Ascending aorta (tissue), 2 donors: ENCODE measurements at regions not wholly inside any gene's neighbourhood (a gene's known extent, or its start where the extent isn't known, plus 50 kb on each side); places are given as distances from the start of the nearest gene placed in this dataset.

Source experiments
- DNase-seq, 2 donors: peaks; one replicate each; pipeline ENCODE4 v3.0.0-alpha.2; 2019; ENCODE audit warnings: low spot score in 2 of 2
- H3K27ac ChIP-seq, 2 donors: fragments of 200-600 bp; sonication (generic); one replicate each; pipeline ENCODE4 v1.5.1; 2016 to 2017; ENCODE audit warnings: mild to moderate bottlenecking in 1 of 2
- H3K27me3 ChIP-seq: fragments of 200-600 bp; sonication (generic); one replicate; pipeline ENCODE4 v1.5.1; 2017
- H3K36me3 ChIP-seq, 2 donors: fragments of 200-600 bp; sonication (generic); one replicate each; pipeline ENCODE4 v1.5.1; 2016
- H3K4me1 ChIP-seq, 2 donors: fragments of 200-600 bp; sonication (generic); one replicate each; pipeline ENCODE4 v1.5.1; 2016 to 2017; ENCODE audit warnings: mild to moderate bottlenecking in 1 of 2
- H3K4me3 ChIP-seq, 2 donors: fragments of 200-600 bp; sonication (generic); one replicate each; pipeline ENCODE4 v1.5.1; 2016 to 2017; ENCODE audit warnings: mild to moderate bottlenecking in 1 of 2
- H3K9me3 ChIP-seq, 2 donors: fragments of 200-600 bp; sonication (generic); one replicate each; pipeline ENCODE4 v1.5.1; 2016
- intact Hi-C: fragments of 100-400 bp; cut with DNase I; formaldehyde crosslinking; loops from one replicate; pipeline ENCODE4 v1.15.1; 2023
- TF ChIP-seq, protein P1 (sequence below), 3 experiments: fragments of 200-600 bp in 2 of 3; fragments of 450-650 bp in 1 of 3; sonication (generic) in 2 of 3; IDR thresholded peaks; one replicate each; pipeline ENCODE4 v1.5.1; 2016 to 2019; ENCODE audit warnings: antibody characterized with exemption in 3 of 3, mild to moderate bottlenecking in 1 of 3, moderate library complexity in 1 of 3

DNA sequence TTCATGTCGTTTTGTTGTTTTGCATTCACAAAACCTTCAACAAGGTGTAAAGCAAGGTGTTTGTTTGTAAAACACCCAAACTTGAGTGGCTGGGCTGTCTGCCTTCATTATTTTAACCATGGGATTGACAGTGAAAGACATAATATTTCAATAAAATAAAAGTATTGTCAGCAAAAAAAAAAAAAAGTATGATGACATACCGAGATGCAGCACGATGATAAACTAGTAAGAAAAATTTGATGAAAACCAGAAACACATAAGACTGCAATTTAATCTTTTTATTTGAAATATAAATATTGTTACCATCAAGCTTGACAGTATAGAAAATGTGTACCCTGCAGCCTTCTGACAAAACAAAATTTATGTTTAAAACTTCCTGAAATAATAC is 419.3 kb upstream of the DYNLRB2 start:
- DNase-seq = no peak
- Histone ChIP-seq H3K9me3 (no peaks in the 10 kb centered on the region), H3K36me3 (no peaks in the 10 kb centered on the region), H3K27ac (no peak overlapping the region), H3K4me3 (no peak overlapping the region), H3K4me1 (no peaks in the 10 kb centered on the region), H3K27me3 (no peaks in the 10 kb centered on the region)
- intact Hi-C loops = no loop called here
- TF ChIP-seq, protein P1, sequence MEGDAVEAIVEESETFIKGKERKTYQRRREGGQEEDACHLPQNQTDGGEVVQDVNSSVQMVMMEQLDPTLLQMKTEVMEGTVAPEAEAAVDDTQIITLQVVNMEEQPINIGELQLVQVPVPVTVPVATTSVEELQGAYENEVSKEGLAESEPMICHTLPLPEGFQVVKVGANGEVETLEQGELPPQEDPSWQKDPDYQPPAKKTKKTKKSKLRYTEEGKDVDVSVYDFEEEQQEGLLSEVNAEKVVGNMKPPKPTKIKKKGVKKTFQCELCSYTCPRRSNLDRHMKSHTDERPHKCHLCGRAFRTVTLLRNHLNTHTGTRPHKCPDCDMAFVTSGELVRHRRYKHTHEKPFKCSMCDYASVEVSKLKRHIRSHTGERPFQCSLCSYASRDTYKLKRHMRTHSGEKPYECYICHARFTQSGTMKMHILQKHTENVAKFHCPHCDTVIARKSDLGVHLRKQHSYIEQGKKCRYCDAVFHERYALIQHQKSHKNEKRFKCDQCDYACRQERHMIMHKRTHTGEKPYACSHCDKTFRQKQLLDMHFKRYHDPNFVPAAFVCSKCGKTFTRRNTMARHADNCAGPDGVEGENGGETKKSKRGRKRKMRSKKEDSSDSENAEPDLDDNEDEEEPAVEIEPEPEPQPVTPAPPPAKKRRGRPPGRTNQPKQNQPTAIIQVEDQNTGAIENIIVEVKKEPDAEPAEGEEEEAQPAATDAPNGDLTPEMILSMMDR (IDR thresholded peaks at IDR 0.05) = no peak

DNA sequence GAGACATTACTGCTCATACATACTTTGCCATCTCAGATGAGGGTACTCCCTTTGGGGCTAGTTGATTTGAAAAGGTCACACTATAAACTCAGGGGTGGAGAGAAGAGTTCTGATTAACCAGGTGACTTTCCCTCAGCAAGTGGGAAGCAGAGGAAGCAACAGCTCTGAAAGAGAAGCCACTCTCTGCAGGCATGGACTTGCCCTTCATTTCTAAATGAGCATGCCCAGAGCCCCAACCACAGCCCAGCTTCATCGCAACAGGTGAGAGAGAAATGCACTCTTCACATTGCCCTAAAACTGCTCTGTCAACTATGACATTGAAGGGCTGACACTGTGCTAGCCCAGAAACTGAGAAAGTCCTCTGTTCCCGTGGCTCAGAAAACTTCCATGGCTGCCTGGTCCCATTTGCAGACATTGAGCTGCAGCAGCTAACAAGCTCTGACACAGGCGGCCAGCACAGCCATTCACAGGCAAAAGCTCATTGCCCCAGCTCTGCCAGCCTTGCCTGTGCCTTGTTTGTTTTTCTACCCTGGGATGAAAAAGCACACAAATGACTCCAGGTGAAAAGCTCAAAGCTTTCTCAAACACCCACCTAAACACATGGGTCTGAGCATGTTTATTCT is 419.8 kb upstream of the DYNLRB2 start:
- Histone ChIP-seq H3K9me3 (no peaks in the 10 kb centered on the region), H3K4me1 (no peaks in the 10 kb centered on the region), H3K4me3 (no peak overlapping the region), H3K36me3 (no peaks in the 10 kb centered on the region), H3K27ac (no peak overlapping the region), H3K27me3 (no peaks in the 10 kb centered on the region)
- intact Hi-C loops = no loop called here
- no peak for DNase-seq
- TF ChIP-seq, protein P1 (IDR thresholded peaks at IDR 0.05) = no peak

DNA sequence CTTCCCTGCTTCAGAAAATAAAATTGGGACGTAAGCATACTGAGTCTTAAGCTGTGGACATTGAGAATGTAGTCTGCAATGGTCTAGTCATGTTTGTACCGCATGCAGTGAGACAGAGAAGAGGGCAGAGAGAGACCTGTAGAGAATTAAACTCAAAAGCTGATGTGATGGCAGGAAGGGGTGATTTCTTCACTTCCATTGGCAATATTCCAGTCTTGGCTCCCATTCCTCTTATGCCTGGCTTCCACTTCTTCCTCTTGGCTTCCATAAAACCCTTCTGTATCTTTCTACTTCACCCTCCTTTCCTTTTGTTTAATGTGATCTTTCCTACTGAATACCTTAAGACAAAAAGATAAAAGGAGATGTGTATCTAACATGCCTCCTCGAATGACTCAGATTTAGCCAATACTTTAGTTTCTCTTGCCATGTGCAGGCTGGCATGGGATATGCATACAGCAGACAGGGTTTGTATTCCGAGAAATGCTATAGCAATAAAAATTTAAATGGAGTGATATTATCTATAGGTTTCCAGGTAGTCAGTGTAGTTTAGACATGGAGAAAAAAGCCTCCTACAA is 423.1 kb upstream of the DYNLRB2 start:
- no peaks in the 10 kb centered on the region for H3K27me3 ChIP-seq
- DNase-seq = no peak
- intact Hi-C loops = no loop called here
- no peaks in the 10 kb centered on the region for H3K4me1 ChIP-seq
- TF ChIP-seq, protein P1 (IDR thresholded peaks at IDR 0.05) = no peak
- no peaks in the 10 kb centered on the region for H3K9me3 ChIP-seq
- no peak overlapping the region for H3K4me3 ChIP-seq
- no peak overlapping the region for H3K27ac ChIP-seq
- H3K36me3 ChIP-seq = no peaks in the 10 kb centered on the region

DNA sequence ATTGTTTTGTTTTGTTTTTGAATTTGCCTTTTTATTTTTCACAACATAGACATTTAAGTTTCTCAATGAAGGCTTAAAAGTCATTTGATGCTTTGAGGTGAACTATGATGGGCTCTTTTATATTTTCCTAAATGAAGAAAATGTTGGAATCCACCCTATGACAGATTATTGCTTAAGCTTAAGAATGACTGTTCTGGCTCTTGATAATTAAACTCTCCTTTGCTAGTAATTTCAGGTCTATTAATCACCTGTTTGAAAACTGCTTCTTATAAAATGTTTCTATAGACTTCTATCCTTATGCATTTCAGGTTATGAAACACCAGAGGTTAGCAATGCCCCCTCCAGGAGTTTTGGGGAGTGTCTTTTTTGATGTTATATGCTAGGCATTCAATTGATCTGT is 424.1 kb upstream of the DYNLRB2 start:
- H3K27ac ChIP-seq = no peak overlapping the region
- H3K4me1 ChIP-seq = no peaks in the 10 kb centered on the region
- no peak overlapping the region for H3K4me3 ChIP-seq
- intact Hi-C loops = no loop called here
- DNase-seq = no peak
- TF ChIP-seq, protein P1 (IDR thresholded peaks at IDR 0.05) = no peak
- H3K9me3 ChIP-seq = no peaks in the 10 kb centered on the region
- H3K27me3 ChIP-seq = no peaks in the 10 kb centered on the region
- no peaks in the 10 kb centered on the region for H3K36me3 ChIP-seq

DNA sequence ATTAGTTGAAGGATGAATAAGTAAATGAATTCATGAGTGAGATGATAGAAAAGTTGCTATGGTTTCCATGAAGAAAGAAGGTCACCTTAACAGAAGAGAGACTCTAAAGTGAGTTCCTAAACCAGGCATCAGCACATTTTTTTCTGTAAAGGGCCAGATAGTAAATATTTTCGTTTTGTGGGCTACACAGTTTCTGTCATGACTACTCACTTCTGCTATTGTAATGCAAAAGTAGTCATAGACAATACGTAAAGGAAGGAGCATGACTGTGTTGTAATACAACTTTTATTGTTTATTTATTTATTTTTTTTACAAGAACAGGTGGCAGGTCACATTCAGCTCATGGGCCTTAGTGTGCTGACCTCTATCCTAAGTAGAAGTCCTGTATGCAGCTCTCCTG is 426.1 kb upstream of the DYNLRB2 start:
- Histone ChIP-seq H3K27me3 (no peaks in the 10 kb centered on the region), H3K4me3 (no peak overlapping the region), H3K4me1 (no peaks in the 10 kb centered on the region), H3K27ac (no peak overlapping the region), H3K9me3 (no peaks in the 10 kb centered on the region), H3K36me3 (no peaks in the 10 kb centered on the region)
- intact Hi-C loops = no loop called here
- no peak for DNase-seq
- TF ChIP-seq, protein P1 (IDR thresholded peaks at IDR 0.05) = no peak
